ENCODE measurements at regions not wholly inside any gene's neighbourhood (a gene's known extent, or its start where the extent isn't known, plus 50 kb on each side); places are given as distances from the start of the nearest gene placed in this dataset.

GRCh38 chr2:186108470-186108869 is 369.9 kb downstream of the FSIP2 start:
- no peaks in the 10 kb centered on the region for H3K4me1 ChIP-seq (ENCODE audit: control insufficient read depth in 2 of 2, insufficient read depth in 2 of 2, low read length in 2 of 2)
- H3K9ac ChIP-seq (ENCODE audit: low read length), result no peak overlapping the region
- peaks cover 0 to 5% (median 0%) of the 10 kb centered on the region in 3 donors for H3K9me3 ChIP-seq (ENCODE audit: control extremely low read depth in 1 of 3, control insufficient read depth in 2 of 3, insufficient read depth in 1 of 3, low read length in 2 of 3)
- no peaks in the 10 kb centered on the region for H3K4me1 Mint-ChIP-seq
- H3K4me3 ChIP-seq (ENCODE audit: control extremely low read depth in 1 of 5, extremely low read depth in 1 of 5, insufficient read depth in 1 of 5, low read depth in 2 of 5, low read length in 4 of 5), result no peak overlapping the region
- ATAC-seq (ENCODE audit: low read depth) (no peak), DNase-seq (no peak)
- no peaks in the 10 kb centered on the region for H3K36me3 ChIP-seq (replicated peaks in 1 of 2; ENCODE audit: control extremely low read depth in 1 of 2, control insufficient read depth in 1 of 2, extremely low read depth in 1 of 2, insufficient read depth in 2 of 2, low read length in 1 of 2)
- no peaks in the 10 kb centered on the region for H3K79me2 ChIP-seq (ENCODE audit: control insufficient read depth, insufficient read depth, low read length)
- no peaks in the 10 kb centered on the region for H3K27me3 ChIP-seq (replicated peaks in 1 of 4; ENCODE audit: control extremely low read depth in 1 of 4, control insufficient read depth in 3 of 4, insufficient read depth in 4 of 4, low read length in 3 of 4)
- WGBS (ENCODE audit: insufficient coverage), result no CpG with 5 or more reads among the region's 1 CpG
- no peak overlapping the region for H2AFZ ChIP-seq (ENCODE audit: insufficient read depth, low read depth, low read length, poor library complexity, severe bottlenecking)
- H3K4me3 Mint-ChIP-seq, result no peak overlapping the region
- intact Hi-C loops (cut with micrococcal nuclease), result no loop called here
- ChIA-PET POLR2A (no interaction called here), CTCF (no interaction called here)
- TF ChIP-seq CTCF (IDR thresholded peaks at IDR 0.05), result no peak
- no peak for TF ChIP-seq EZH2 (IDR thresholded peaks at IDR 0.05; ENCODE audit: borderline replicate concordance, insufficient read depth, low read depth, low read length, poor library complexity, severe bottlenecking)
- no peak overlapping the region for H3K27ac ChIP-seq (ENCODE audit: low read length in 2 of 2)
- no peaks in the 10 kb centered on the region for H3K27me3 Mint-ChIP-seq
- peaks cover 8% of the 10 kb centered on the region for H3K9me3 Mint-ChIP-seq (ENCODE audit: insufficient read depth)
- no peaks in the 10 kb centered on the region for H4K20me1 ChIP-seq (ENCODE audit: control insufficient read depth, insufficient read depth, low read length, poor library complexity, severe bottlenecking)
- no peak overlapping the region for H3K27ac Mint-ChIP-seq
- no peak overlapping the region for H3K4me2 ChIP-seq (replicated peaks; ENCODE audit: low read depth, low read length, poor library complexity, severe bottlenecking)

- Histone ChIP-seq H3K36me3 (replicated peaks in 1 of 2; ENCODE audit: control extremely low read depth in 1 of 2, control insufficient read depth in 1 of 2, extremely low read depth in 1 of 2, insufficient read depth in 2 of 2, low read length in 1 of 2) (no peaks in the 10 kb centered on the region), H3K27me3 (replicated peaks in 1 of 4; ENCODE audit: control extremely low read depth in 1 of 4, control insufficient read depth in 3 of 4, insufficient read depth in 4 of 4, low read length in 3 of 4) (no peaks in the 10 kb centered on the region), H3K4me2 (replicated peaks; ENCODE audit: low read depth, low read length, poor library complexity, severe bottlenecking) (no peak overlapping the region), H3K4me1 (ENCODE audit: control insufficient read depth in 2 of 2, insufficient read depth in 2 of 2, low read length in 2 of 2) (no peaks in the 10 kb centered on the region), H2AFZ (ENCODE audit: insufficient read depth, low read depth, low read length, poor library complexity, severe bottlenecking) (no peak overlapping the region), H4K20me1 (ENCODE audit: control insufficient read depth, insufficient read depth, low read length, poor library complexity, severe bottlenecking) (no peaks in the 10 kb centered on the region), H3K4me3 (ENCODE audit: control extremely low read depth in 1 of 5, extremely low read depth in 1 of 5, insufficient read depth in 1 of 5, low read depth in 2 of 5, low read length in 4 of 5) (no peak overlapping the region), H3K9me3 (ENCODE audit: control extremely low read depth in 1 of 3, control insufficient read depth in 2 of 3, insufficient read depth in 1 of 3, low read length in 2 of 3) (peaks cover 2 to 11% (median 7%) of the 10 kb centered on the region in 3 donors), H3K79me2 (ENCODE audit: control insufficient read depth, insufficient read depth, low read length) (no peaks in the 10 kb centered on the region), H3K9ac (ENCODE audit: low read length) (no peak overlapping the region), H3K27ac (ENCODE audit: low read length in 2 of 2) (no peak overlapping the region)
- ATAC-seq (ENCODE audit: low read depth), result no peak
- Mint-ChIP-seq H3K27ac (no peak overlapping the region), H3K4me3 (no peak overlapping the region), H3K4me1 (no peaks in the 10 kb centered on the region), H3K9me3 (ENCODE audit: insufficient read depth) (peaks cover 8% of the 10 kb centered on the region), H3K27me3 (no peaks in the 10 kb centered on the region)
- ChIA-PET CTCF (no interaction called here), POLR2A (no interaction called here)
- no CpG with 5 or more reads among the region's 2 CpGs for WGBS (ENCODE audit: insufficient coverage)
- no peak for DNase-seq
- TF ChIP-seq CTCF (IDR thresholded peaks at IDR 0.05) (no peak), EZH2 (IDR thresholded peaks at IDR 0.05; ENCODE audit: borderline replicate concordance, insufficient read depth, low read depth, low read length, poor library complexity, severe bottlenecking) (no peak)
- intact Hi-C loops (cut with micrococcal nuclease), result no loop called here
Measured at GRCh38 chr2:186113284-186113683, 372.8 kb upstream of the ZC3H15 start.
